HEK293 (cell line): ENCODE measurements at regions not wholly inside any gene's neighbourhood (a gene's known extent, or its start where the extent isn't known, plus 50 kb on each side); places are given as distances from the start of the nearest gene placed in this dataset.

Experiments
- CTCF ChIA-PET: fragments of 350-600 bp; formaldehyde crosslinking; extraction: SDS; loops from one replicate; lab custom pipeline; 2021; ENCODE audit warnings: antibody characterized with exemption; lab: Yijun Ruan, JAX
- POLR2A ChIA-PET: fragments of 300-600 bp; formaldehyde crosslinking; extraction: SDS; loops from one replicate; lab custom pipeline; 2020; ENCODE audit warnings: antibody characterized with exemption, inconsistent platforms; lab: Yijun Ruan, JAX
- H3K27ac ChIP-seq: fragments of 200-500 bp; sonication (Bioruptor generic); 2 replicates; pipeline ENCODE4 v1.5.1; 2014; ENCODE audit warnings: low read depth, low read length, control low read depth, inconsistent platforms; ENCODE audit errors: extremely low read depth
- H3K36me3 ChIP-seq, 2 experiments: fragments of 200-500 bp in 1 of 2; sonication (Bioruptor generic) in 1 of 2; 1 replicate in 1 of 2; 2 replicates in 1 of 2; pipeline ENCODE4 v1.5.1; 2014 to 2017; ENCODE audit warnings: inconsistent platforms in 2 of 2, low read length in 2 of 2; ENCODE audit not compliant: control insufficient read depth in 2 of 2, insufficient read depth in 1 of 2
- H3K4me1 ChIP-seq: fragments of 200-500 bp; sonication (Bioruptor generic); 2 replicates; pipeline ENCODE4 v1.5.1; 2014; ENCODE audit warnings: mild to moderate bottlenecking, low read length, inconsistent platforms; ENCODE audit not compliant: control insufficient read depth, insufficient read depth
- H3K4me3 ChIP-seq: 2 replicates; pipeline ENCODE4 v1.5.1; 2011; ENCODE audit warnings: low read depth, mild to moderate bottlenecking, control low read depth, low read length, moderate library complexity
- H3K9me3 ChIP-seq: fragments of 200-500 bp; sonication (Bioruptor generic); 2 replicates; pipeline ENCODE4 v1.5.1; 2014; ENCODE audit warnings: low read depth, low read length, inconsistent platforms; ENCODE audit not compliant: control insufficient read depth, insufficient read depth
- BCL11B ChIP-seq: fragments of 450-650 bp; formaldehyde crosslinking; IDR thresholded peaks from 2 replicates; pipeline ENCODE4 v1.5.1; 2016; ENCODE audit warnings: low read depth, missing biosample characterization, missing genetic modification characterization
- KLF9 ChIP-seq: fragments of 450-650 bp; formaldehyde crosslinking; IDR thresholded peaks from 2 replicates; pipeline ENCODE4 v1.5.1; 2016; ENCODE audit warnings: missing biosample characterization, missing genetic modification characterization, low read depth
- SP7 ChIP-seq: fragments of 450-650 bp; formaldehyde crosslinking; IDR thresholded peaks from 2 replicates; pipeline ENCODE4 v1.5.1; 2016; ENCODE audit warnings: missing biosample characterization, missing genetic modification characterization
- TCF7L2 ChIP-seq: IDR thresholded peaks from 2 replicates; pipeline ENCODE4 v1.6.1; 2011; ENCODE audit warnings: low read depth, mild to moderate bottlenecking, inconsistent platforms, low read length, moderate library complexity, borderline replicate concordance
- ZBTB48 ChIP-seq: fragments of 450-650 bp; formaldehyde crosslinking; IDR thresholded peaks from 2 replicates; pipeline ENCODE4 v1.5.1; 2016; ENCODE audit warnings: missing biosample characterization, missing genetic modification characterization
- ZFP69B ChIP-seq: fragments of 450-650 bp; formaldehyde crosslinking; IDR thresholded peaks from 2 replicates; pipeline ENCODE4 v1.5.1; 2016; ENCODE audit warnings: missing biosample characterization, missing genetic modification characterization
- ZIC2 ChIP-seq: fragments of 450-650 bp; formaldehyde crosslinking; IDR thresholded peaks from 2 replicates; pipeline ENCODE4 v1.5.1; 2016; ENCODE audit warnings: missing biosample characterization, missing genetic modification characterization
- ZNF214 ChIP-seq: fragments of 450-650 bp; formaldehyde crosslinking; IDR thresholded peaks from 2 replicates; pipeline ENCODE4 v1.5.1; 2017; ENCODE audit warnings: missing biosample characterization, mild to moderate bottlenecking, missing genetic modification characterization, borderline replicate concordance
- ZNF274 ChIP-seq, 2 experiments: fragments of 200-500 bp in 1 of 2; fragments of 450-650 bp in 1 of 2; sonication (Bioruptor generic) in 1 of 2; formaldehyde crosslinking in 1 of 2; IDR thresholded peaks; 2 replicates each; pipeline versions ENCODE4 v1.5.1 to v1.6.1; 2014 to 2016; ENCODE audit warnings: borderline replicate concordance in 1 of 2, inconsistent platforms in 1 of 2, low read length in 1 of 2, missing biosample characterization in 1 of 2, missing genetic modification characterization in 1 of 2
- ZNF292 ChIP-seq: fragments of 450-650 bp; formaldehyde crosslinking; IDR thresholded peaks from 2 replicates; pipeline ENCODE4 v1.5.1; 2016; ENCODE audit warnings: low read depth, missing biosample characterization, missing genetic modification characterization, borderline replicate concordance
- ZNF324 ChIP-seq: fragments of 450-650 bp; formaldehyde crosslinking; IDR thresholded peaks from 2 replicates; pipeline ENCODE4 v1.5.1; 2016; ENCODE audit warnings: missing biosample characterization, missing genetic modification characterization
- ZNF335 ChIP-seq: fragments of 450-650 bp; formaldehyde crosslinking; conservative IDR thresholded peaks from 2 replicates; pipeline ENCODE4 v1.5.1; 2016; ENCODE audit warnings: missing biosample characterization, missing genetic modification characterization
- ZNF544 ChIP-seq: fragments of 450-650 bp; formaldehyde crosslinking; IDR thresholded peaks from 2 replicates; pipeline ENCODE4 v1.5.0; 2017; ENCODE audit warnings: missing biosample characterization, missing genetic modification characterization
- ZNF549 ChIP-seq: fragments of 450-650 bp; IDR thresholded peaks from 2 replicates; pipeline ENCODE4 v1.5.1; 2018; ENCODE audit warnings: missing biosample characterization, missing genetic modification characterization, mild to moderate bottlenecking, inconsistent platforms, moderate library complexity
- ZNF654 ChIP-seq: fragments of 450-650 bp; formaldehyde crosslinking; IDR thresholded peaks from 2 replicates; pipeline ENCODE4 v1.5.1; 2016; ENCODE audit warnings: low read depth, missing biosample characterization, missing genetic modification characterization
- ZNF660 ChIP-seq: fragments of 450-650 bp; IDR thresholded peaks from 2 replicates; pipeline ENCODE4 v1.5.1; 2018; ENCODE audit warnings: missing biosample characterization, mild to moderate bottlenecking, missing genetic modification characterization
- ZNF707 ChIP-seq: fragments of 450-650 bp; formaldehyde crosslinking; IDR thresholded peaks from 2 replicates; pipeline ENCODE4 v1.5.1; 2016; ENCODE audit warnings: missing biosample characterization, missing genetic modification characterization
- ZNF792 ChIP-seq: fragments of 450-650 bp; formaldehyde crosslinking; IDR thresholded peaks from 2 replicates; pipeline ENCODE4 v1.5.1; 2016; ENCODE audit warnings: missing biosample characterization, missing genetic modification characterization
- ZXDB ChIP-seq: fragments of 450-650 bp; formaldehyde crosslinking; IDR thresholded peaks from 2 replicates; pipeline ENCODE4 v1.5.1; 2016; ENCODE audit warnings: missing biosample characterization, missing genetic modification characterization
- TF ChIP-seq, protein P1 (sequence below): fragments of 450-650 bp; formaldehyde crosslinking; IDR thresholded peaks from 2 replicates; pipeline ENCODE4 v1.5.1; 2016; ENCODE audit warnings: missing biosample characterization, missing genetic modification characterization
- TF ChIP-seq, protein P2 (sequence below): fragments of 450-650 bp; formaldehyde crosslinking; IDR thresholded peaks from 2 replicates; pipeline ENCODE4 v1.5.1; 2016; ENCODE audit warnings: missing biosample characterization, missing genetic modification characterization
- TF ChIP-seq, protein P3 (sequence below): fragments of 450-650 bp; formaldehyde crosslinking; IDR thresholded peaks from 2 replicates; pipeline ENCODE4 v1.5.1; 2017; ENCODE audit warnings: missing biosample characterization, missing genetic modification characterization
- TF ChIP-seq, protein P4 (sequence below): fragments of 450-650 bp; formaldehyde crosslinking; IDR thresholded peaks from 2 replicates; pipeline ENCODE4 v1.5.1; 2016; ENCODE audit warnings: missing biosample characterization, missing genetic modification characterization
- TF ChIP-seq, protein P5 (sequence below): fragments of 450-650 bp; formaldehyde crosslinking; IDR thresholded peaks from 2 replicates; pipeline ENCODE4 v1.5.1; 2016; ENCODE audit warnings: missing biosample characterization, missing genetic modification characterization
- TF ChIP-seq, protein P6 (sequence below): IDR thresholded peaks from 2 replicates; pipeline ENCODE4 v1.6.1; 2011; ENCODE audit warnings: mild to moderate bottlenecking, low read depth, low read length, borderline replicate concordance

DNA sequence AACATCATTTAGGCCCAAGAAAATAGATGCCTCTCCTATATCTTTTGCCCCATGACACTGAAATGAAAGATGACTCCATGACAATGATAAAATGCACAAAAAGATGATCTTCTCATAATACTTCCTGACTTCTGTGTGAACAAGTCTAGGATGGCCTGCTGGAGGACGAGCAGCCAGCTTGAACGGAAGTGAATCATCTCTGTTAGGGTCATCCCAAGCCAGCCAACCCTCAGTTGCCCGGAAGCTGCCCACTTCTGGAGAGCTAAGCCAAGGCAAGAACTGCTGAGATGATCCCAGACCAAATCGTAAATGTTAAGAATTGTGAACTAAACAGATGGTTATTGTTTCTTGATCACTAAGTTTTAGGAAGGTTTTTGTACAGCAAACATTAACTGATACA, 249.7 kb upstream of the HS3ST5 start:
- POLR2A ChIA-PET, result no interaction called here
- no peak for TF ChIP-seq ZNF654 (tag by site-specific recombination)
- TF ChIP-seq BCL11B, result no peak
- no peak for TF ChIP-seq ZNF274 (IDR thresholded peaks at IDR 0.05; ENCODE audit: low read length)
- no peak for TF ChIP-seq ZNF274 (tag by site-specific recombination; IDR thresholded peaks at IDR 0.05; ENCODE audit: borderline replicate concordance)
- TF ChIP-seq ZNF544 (tag by site-specific recombination), result no peak
- TF ChIP-seq, protein P1, sequence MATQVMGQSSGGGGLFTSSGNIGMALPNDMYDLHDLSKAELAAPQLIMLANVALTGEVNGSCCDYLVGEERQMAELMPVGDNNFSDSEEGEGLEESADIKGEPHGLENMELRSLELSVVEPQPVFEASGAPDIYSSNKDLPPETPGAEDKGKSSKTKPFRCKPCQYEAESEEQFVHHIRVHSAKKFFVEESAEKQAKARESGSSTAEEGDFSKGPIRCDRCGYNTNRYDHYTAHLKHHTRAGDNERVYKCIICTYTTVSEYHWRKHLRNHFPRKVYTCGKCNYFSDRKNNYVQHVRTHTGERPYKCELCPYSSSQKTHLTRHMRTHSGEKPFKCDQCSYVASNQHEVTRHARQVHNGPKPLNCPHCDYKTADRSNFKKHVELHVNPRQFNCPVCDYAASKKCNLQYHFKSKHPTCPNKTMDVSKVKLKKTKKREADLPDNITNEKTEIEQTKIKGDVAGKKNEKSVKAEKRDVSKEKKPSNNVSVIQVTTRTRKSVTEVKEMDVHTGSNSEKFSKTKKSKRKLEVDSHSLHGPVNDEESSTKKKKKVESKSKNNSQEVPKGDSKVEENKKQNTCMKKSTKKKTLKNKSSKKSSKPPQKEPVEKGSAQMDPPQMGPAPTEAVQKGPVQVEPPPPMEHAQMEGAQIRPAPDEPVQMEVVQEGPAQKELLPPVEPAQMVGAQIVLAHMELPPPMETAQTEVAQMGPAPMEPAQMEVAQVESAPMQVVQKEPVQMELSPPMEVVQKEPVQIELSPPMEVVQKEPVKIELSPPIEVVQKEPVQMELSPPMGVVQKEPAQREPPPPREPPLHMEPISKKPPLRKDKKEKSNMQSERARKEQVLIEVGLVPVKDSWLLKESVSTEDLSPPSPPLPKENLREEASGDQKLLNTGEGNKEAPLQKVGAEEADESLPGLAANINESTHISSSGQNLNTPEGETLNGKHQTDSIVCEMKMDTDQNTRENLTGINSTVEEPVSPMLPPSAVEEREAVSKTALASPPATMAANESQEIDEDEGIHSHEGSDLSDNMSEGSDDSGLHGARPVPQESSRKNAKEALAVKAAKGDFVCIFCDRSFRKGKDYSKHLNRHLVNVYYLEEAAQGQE (tag by site-specific recombination), result no peak
- TF ChIP-seq, protein P2, sequence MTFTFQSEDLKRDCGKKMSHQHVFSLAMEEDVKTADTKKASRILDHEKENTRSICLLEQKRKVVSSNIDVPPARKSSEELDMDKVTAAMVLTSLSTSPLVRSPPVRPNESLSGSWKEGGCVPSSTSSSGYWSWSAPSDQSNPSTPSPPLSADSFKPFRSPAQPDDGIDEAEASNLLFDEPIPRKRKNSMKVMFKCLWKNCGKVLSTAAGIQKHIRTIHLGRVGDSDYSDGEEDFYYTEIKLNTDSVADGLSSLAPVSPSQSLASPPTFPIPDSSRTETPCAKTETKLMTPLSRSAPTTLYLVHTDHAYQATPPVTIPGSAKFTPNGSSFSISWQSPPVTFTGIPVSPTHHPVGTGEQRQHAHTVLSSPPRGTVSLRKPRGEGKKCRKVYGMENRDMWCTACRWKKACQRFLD (tag by site-specific recombination), result no peak
- TF ChIP-seq ZIC2 (tag by site-specific recombination), result no peak
- no peak for TF ChIP-seq ZNF660 (tag by site-specific recombination)
- TF ChIP-seq, protein P3, sequence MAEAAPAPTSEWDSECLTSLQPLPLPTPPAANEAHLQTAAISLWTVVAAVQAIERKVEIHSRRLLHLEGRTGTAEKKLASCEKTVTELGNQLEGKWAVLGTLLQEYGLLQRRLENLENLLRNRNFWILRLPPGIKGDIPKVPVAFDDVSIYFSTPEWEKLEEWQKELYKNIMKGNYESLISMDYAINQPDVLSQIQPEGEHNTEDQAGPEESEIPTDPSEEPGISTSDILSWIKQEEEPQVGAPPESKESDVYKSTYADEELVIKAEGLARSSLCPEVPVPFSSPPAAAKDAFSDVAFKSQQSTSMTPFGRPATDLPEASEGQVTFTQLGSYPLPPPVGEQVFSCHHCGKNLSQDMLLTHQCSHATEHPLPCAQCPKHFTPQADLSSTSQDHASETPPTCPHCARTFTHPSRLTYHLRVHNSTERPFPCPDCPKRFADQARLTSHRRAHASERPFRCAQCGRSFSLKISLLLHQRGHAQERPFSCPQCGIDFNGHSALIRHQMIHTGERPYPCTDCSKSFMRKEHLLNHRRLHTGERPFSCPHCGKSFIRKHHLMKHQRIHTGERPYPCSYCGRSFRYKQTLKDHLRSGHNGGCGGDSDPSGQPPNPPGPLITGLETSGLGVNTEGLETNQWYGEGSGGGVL, result no peak
- no peaks in the 10 kb centered on the region for H3K36me3 ChIP-seq
- H3K4me3 ChIP-seq, result no peak overlapping the region
- no peaks in the 10 kb centered on the region for H3K9me3 ChIP-seq
- H3K4me1 ChIP-seq, result no peaks in the 10 kb centered on the region
- CTCF ChIA-PET, result no interaction called here
- H3K27ac ChIP-seq, result no peak overlapping the region

DNA sequence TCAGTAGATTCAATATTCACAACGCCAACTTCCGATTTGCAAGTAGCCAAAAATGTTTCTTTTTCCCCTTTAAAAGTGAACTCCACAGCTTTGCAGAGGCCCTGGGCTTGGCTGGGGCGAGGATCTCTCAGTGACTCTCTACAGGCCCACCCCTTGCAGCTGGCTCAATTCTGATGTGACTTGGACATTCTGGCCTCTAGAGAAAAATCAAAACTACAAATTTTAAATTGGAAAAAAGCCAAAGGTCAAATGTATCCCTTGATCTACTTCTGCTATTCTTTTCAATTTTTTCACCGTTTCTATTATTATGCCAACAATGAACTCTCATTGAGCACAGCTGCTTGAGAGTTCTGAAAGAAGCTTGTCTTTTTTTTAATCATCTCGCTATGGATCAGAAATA, 245.9 kb upstream of the HS3ST5 start:
- Histone ChIP-seq H3K36me3 (no peaks in the 10 kb centered on the region), H3K4me1 (no peaks in the 10 kb centered on the region), H3K27ac (no peak overlapping the region), H3K4me3 (no peak overlapping the region), H3K9me3 (no peaks in the 10 kb centered on the region; the same call in 1 of the 2 replicates)
- TF ChIP-seq, protein P4, sequence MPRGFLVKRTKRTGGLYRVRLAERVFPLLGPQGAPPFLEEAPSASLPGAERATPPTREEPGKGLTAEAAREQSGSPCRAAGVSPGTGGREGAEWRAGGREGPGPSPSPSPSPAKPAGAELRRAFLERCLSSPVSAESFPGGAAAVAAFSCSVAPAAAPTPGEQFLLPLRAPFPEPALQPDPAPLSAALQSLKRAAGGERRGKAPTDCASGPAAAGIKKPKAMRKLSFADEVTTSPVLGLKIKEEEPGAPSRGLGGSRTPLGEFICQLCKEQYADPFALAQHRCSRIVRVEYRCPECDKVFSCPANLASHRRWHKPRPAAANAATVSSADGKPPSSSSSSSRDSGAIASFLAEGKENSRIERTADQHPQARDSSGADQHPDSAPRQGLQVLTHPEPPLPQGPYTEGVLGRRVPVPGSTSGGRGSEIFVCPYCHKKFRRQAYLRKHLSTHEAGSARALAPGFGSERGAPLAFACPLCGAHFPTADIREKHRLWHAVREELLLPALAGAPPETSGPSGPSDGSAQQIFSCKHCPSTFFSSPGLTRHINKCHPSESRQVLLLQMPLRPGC (tag by site-specific recombination), result no peak
- TF ChIP-seq SP7, result no peak
- TF ChIP-seq, protein P5, sequence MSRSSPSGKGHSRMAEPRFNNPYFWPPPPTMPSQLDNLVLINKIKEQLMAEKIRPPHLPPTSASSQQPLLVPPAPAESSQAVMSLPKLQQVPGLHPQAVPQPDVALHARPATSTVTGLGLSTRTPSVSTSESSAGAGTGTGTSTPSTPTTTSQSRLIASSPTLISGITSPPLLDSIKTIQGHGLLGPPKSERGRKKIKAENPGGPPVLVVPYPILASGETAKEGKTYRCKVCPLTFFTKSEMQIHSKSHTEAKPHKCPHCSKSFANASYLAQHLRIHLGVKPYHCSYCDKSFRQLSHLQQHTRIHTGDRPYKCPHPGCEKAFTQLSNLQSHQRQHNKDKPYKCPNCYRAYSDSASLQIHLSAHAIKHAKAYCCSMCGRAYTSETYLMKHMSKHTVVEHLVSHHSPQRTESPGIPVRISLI (tag by site-specific recombination), result no peak
- TF ChIP-seq ZXDB (tag by site-specific recombination), result no peak
- no peak for TF ChIP-seq ZNF792 (tag by site-specific recombination)
- no peak for TF ChIP-seq BCL11B
- TF ChIP-seq ZNF292, result no peak
- no peak for TF ChIP-seq ZNF335
- no peak for TF ChIP-seq TCF7L2
- TF ChIP-seq ZNF549 (tag by site-specific recombination), result no peak
- no peak for TF ChIP-seq ZNF324 (tag by site-specific recombination)
- no peak for TF ChIP-seq ZFP69B (tag by site-specific recombination)
- no peak for TF ChIP-seq ZNF707 (tag by site-specific recombination)
- TF ChIP-seq, protein P6, sequence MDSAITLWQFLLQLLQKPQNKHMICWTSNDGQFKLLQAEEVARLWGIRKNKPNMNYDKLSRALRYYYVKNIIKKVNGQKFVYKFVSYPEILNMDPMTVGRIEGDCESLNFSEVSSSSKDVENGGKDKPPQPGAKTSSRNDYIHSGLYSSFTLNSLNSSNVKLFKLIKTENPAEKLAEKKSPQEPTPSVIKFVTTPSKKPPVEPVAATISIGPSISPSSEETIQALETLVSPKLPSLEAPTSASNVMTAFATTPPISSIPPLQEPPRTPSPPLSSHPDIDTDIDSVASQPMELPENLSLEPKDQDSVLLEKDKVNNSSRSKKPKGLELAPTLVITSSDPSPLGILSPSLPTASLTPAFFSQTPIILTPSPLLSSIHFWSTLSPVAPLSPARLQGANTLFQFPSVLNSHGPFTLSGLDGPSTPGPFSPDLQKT, result no peak
- no peak for TF ChIP-seq ZBTB48 (tag by site-specific recombination)
- TF ChIP-seq KLF9 (tag by site-specific recombination), result no peak
- TF ChIP-seq ZNF214 (tag by site-specific recombination), result no peak
- CTCF ChIA-PET, result interaction anchor here (1.2 kb wide), 1 partner anchor 594 kb away, joined by 4 read pairs; no protein-coding TSS in a partner anchor
- POLR2A ChIA-PET, result no interaction called here
